GM23338 (cell line): ENCODE measurements at regions not wholly inside any gene's neighbourhood (a gene's known extent, or its start where the extent isn't known, plus 50 kb on each side); places are given as distances from the start of the nearest gene placed in this dataset.

Experiments used
- EZH2 ChIP-seq: fragments of 200-600 bp; sonication (generic); IDR thresholded peaks from one replicate; pipeline ENCODE4 v1.8.0; 2017; ENCODE audit warnings: antibody characterized with exemption, mild to moderate bottlenecking, low read depth; ENCODE audit not compliant: unreplicated experiment
- EZH2phosphoT487 ChIP-seq: fragments of 200-600 bp; sonication (generic); IDR thresholded peaks from one replicate; pipeline ENCODE4 v1.8.1; 2018; ENCODE audit warnings: antibody characterized with exemption; ENCODE audit not compliant: unreplicated experiment
- JUNB ChIP-seq: IDR thresholded peaks from one replicate; pipeline ENCODE4 v1.6.1; 2016; ENCODE audit warnings: antibody characterized with exemption; ENCODE audit not compliant: unreplicated experiment
- POLR2AphosphoS5 ChIP-seq: IDR thresholded peaks from 2 replicates; pipeline ENCODE4 v1.6.1; 2016; ENCODE audit warnings: antibody characterized with exemption, low read depth
- STAT1 ChIP-seq: IDR thresholded peaks from one replicate; pipeline ENCODE4 v1.6.1; 2016; ENCODE audit warnings: antibody characterized with exemption; ENCODE audit not compliant: unreplicated experiment
- TF ChIP-seq, protein P1 (sequence below), 2 experiments: fragments of 200-600 bp in 1 of 2; sonication (generic) in 1 of 2; conservative IDR thresholded peaks; 2 replicates each; pipeline versions ENCODE4 v1.5.1 to v1.6.1; 2016 to 2017; ENCODE audit warnings: antibody characterized with exemption in 2 of 2, low read depth in 2 of 2, mild to moderate bottlenecking in 2 of 2, moderate library complexity in 1 of 2
- TF ChIP-seq, protein P2 (sequence below): IDR thresholded peaks from one replicate; pipeline ENCODE4 v1.6.1; 2018; ENCODE audit warnings: antibody characterized with exemption; ENCODE audit not compliant: unreplicated experiment

DNA sequence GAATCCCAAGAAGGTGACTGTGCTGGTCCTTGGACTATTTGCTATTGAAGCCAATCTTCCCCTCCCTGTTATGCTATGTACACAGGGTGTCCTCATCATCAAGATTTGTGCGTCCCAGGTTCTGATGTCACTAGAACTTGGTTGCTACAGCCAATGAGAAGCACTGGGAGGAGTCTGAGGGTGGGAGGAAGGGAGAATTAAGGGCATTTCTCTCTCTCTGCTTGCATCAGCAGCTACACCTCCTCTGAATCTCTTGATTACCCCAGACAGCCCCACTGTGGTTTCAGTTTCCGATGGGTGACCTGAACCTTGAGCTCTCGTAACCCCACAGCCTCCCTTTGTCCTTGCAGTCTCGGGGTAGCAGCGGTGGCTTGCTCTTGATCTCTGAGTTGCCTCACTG, 212.4 kb upstream of the SESN3 start:
- TF ChIP-seq, protein P1, sequence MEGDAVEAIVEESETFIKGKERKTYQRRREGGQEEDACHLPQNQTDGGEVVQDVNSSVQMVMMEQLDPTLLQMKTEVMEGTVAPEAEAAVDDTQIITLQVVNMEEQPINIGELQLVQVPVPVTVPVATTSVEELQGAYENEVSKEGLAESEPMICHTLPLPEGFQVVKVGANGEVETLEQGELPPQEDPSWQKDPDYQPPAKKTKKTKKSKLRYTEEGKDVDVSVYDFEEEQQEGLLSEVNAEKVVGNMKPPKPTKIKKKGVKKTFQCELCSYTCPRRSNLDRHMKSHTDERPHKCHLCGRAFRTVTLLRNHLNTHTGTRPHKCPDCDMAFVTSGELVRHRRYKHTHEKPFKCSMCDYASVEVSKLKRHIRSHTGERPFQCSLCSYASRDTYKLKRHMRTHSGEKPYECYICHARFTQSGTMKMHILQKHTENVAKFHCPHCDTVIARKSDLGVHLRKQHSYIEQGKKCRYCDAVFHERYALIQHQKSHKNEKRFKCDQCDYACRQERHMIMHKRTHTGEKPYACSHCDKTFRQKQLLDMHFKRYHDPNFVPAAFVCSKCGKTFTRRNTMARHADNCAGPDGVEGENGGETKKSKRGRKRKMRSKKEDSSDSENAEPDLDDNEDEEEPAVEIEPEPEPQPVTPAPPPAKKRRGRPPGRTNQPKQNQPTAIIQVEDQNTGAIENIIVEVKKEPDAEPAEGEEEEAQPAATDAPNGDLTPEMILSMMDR (conservative IDR thresholded peaks at IDR 0.05; ENCODE audit: low read depth in 2 of 2): no peak
- TF ChIP-seq, protein P2, sequence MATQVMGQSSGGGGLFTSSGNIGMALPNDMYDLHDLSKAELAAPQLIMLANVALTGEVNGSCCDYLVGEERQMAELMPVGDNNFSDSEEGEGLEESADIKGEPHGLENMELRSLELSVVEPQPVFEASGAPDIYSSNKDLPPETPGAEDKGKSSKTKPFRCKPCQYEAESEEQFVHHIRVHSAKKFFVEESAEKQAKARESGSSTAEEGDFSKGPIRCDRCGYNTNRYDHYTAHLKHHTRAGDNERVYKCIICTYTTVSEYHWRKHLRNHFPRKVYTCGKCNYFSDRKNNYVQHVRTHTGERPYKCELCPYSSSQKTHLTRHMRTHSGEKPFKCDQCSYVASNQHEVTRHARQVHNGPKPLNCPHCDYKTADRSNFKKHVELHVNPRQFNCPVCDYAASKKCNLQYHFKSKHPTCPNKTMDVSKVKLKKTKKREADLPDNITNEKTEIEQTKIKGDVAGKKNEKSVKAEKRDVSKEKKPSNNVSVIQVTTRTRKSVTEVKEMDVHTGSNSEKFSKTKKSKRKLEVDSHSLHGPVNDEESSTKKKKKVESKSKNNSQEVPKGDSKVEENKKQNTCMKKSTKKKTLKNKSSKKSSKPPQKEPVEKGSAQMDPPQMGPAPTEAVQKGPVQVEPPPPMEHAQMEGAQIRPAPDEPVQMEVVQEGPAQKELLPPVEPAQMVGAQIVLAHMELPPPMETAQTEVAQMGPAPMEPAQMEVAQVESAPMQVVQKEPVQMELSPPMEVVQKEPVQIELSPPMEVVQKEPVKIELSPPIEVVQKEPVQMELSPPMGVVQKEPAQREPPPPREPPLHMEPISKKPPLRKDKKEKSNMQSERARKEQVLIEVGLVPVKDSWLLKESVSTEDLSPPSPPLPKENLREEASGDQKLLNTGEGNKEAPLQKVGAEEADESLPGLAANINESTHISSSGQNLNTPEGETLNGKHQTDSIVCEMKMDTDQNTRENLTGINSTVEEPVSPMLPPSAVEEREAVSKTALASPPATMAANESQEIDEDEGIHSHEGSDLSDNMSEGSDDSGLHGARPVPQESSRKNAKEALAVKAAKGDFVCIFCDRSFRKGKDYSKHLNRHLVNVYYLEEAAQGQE: no peak
- TF ChIP-seq EZH2 (no peak), POLR2AphosphoS5 (no peak), EZH2phosphoT487 (no peak), STAT1 (no peak), JUNB (no peak)
